RWPE1 (cell line): ENCODE measurements at regions not wholly inside any gene's neighbourhood (a gene's known extent, or its start where the extent isn't known, plus 50 kb on each side); places are given as distances from the start of the nearest gene placed in this dataset.

Experiments used
- CTCF ChIA-PET: fragments of 350-600 bp; sonication (Branson Sonifier 250); formaldehyde crosslinking; extraction: SDS; loops from one replicate; lab custom pipeline; 2021; lab: Yijun Ruan, JAX
- POLR2A ChIA-PET: fragments of 400-600 bp; formaldehyde crosslinking; extraction: SDS; loops from one replicate; lab custom pipeline; 2020; ENCODE audit warnings: antibody characterized with exemption; ENCODE audit not compliant: low non-redundant PET; lab: Yijun Ruan, JAX
- DNase-seq: peaks from one replicate; pipeline ENCODE4 v3.0.0; 2012; ENCODE audit warnings: low spot score
- H3K27ac ChIP-seq: fragments of 450-650 bp; 2 replicates; pipeline ENCODE4 v1.5.1; 2017
- CTCF ChIP-seq: fragments of 450-650 bp; conservative IDR thresholded peaks from 2 replicates; pipeline ENCODE4 v1.5.1; 2017; ENCODE audit warnings: low read depth, mild to moderate bottlenecking

GRCh38 chr4:30901461-30902451 is 181.6 kb downstream of the PCDH7 start:
- ChIA-PET POLR2A (no interaction called here), CTCF (no interaction called here)
- no peak for DNase-seq
- no peak for TF ChIP-seq CTCF
- no peak overlapping the region for H3K27ac ChIP-seq

GRCh38 chr4:30903502-30904214 is 183.5 kb downstream of the PCDH7 start:
- DNase-seq: no peak
- no peak overlapping the region for H3K27ac ChIP-seq
- ChIA-PET POLR2A (no interaction called here), CTCF (no interaction called here)
- TF ChIP-seq CTCF: no peak

GRCh38 chr4:30904215-30904555 is 184.0 kb downstream of the PCDH7 start:
- ChIA-PET POLR2A (no interaction called here), CTCF (no interaction called here)
- H3K27ac ChIP-seq: no peak overlapping the region
- TF ChIP-seq CTCF: no peak
- no peak for DNase-seq

GRCh38 chr4:30904588-30904987 is 184.4 kb downstream of the PCDH7 start:
- no peak for DNase-seq
- no peak overlapping the region for H3K27ac ChIP-seq
- TF ChIP-seq CTCF: no peak
- ChIA-PET POLR2A (no interaction called here), CTCF (interaction anchor here (0.7 kb wide), 1 partner anchor 25 kb away, joined by 3 read pairs; no protein-coding TSS in a partner anchor)

GRCh38 chr4:30912098-30912714 is 192.0 kb downstream of the PCDH7 start:
- CTCF ChIA-PET: no interaction called here
- TF ChIP-seq CTCF: no peak
- H3K27ac ChIP-seq: no peak overlapping the region
- no peak for DNase-seq
- POLR2A ChIA-PET: no interaction called here

- no peak overlapping the region for H3K27ac ChIP-seq
- ChIA-PET CTCF (no interaction called here), POLR2A (no interaction called here)
- DNase-seq: no peak
- no peak for TF ChIP-seq CTCF
These were observed 196.4 kb downstream of the PCDH7 start for GRCh38 chr4:30916337-30917274.
